ENCODE measurements at regions not wholly inside any gene's neighbourhood (a gene's known extent, or its start where the extent isn't known, plus 50 kb on each side); places are given as distances from the start of the nearest gene placed in this dataset.

DNA sequence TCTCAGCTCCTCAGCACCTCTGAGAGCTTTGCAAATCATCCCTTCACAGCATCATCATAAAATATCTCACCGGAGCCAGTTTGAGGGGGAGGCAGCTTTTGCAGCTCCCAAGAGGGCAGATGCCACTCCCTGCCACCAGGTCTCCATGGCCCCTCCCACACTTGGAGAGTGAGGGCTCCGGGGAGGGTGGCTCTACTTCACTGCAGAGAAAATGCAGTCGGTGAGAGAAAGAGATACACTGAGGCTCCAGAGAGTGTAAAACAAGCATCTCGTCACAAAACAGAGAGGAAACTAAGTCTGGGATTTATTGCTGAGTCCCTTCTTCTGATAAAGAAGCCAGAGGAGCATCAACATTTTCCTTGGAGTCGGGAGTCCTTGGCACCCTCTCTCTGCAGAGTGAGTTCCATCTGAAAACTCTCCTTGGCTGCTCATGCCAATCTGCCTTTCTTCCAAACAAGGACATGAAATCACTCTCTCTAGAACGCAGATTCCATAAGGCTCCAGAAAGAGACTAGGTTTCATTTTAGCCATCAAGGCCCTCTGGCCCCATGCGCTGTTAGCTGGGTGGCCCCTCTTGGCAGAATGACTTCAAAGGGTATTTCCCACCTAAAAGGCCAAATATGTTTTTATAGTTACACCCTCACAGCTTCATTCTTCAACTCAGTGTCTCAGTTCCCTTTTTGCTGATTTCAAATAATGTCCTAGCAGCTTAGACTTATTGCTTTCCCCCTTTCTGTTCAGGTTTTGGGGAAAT, 70.6 kb upstream of the F13A1 start:
- no peak for TF ChIP-seq ZNF8 (CRISPR knock-in tag; IDR thresholded peaks at IDR 0.05)
- no peak for TF ChIP-seq BACH2 (CRISPR knock-in tag; IDR thresholded peaks at IDR 0.05; ENCODE audit: borderline replicate concordance)
- no peak for TF ChIP-seq ZFP30 (CRISPR knock-in tag; IDR thresholded peaks at IDR 0.05)
- TF ChIP-seq, protein P1, sequence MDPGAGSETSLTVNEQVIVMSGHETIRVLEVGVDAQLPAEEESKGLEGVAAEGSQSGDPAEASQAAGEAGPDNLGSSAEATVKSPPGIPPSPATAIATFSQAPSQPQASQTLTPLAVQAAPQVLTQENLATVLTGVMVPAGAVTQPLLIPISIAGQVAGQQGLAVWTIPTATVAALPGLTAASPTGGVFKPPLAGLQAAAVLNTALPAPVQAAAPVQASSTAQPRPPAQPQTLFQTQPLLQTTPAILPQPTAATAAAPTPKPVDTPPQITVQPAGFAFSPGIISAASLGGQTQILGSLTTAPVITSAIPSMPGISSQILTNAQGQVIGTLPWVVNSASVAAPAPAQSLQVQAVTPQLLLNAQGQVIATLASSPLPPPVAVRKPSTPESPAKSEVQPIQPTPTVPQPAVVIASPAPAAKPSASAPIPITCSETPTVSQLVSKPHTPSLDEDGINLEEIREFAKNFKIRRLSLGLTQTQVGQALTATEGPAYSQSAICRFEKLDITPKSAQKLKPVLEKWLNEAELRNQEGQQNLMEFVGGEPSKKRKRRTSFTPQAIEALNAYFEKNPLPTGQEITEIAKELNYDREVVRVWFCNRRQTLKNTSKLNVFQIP (CRISPR knock-in tag; IDR thresholded peaks at IDR 0.05; ENCODE audit: borderline replicate concordance, low read depth) = no peak
- TF ChIP-seq, protein P2, sequence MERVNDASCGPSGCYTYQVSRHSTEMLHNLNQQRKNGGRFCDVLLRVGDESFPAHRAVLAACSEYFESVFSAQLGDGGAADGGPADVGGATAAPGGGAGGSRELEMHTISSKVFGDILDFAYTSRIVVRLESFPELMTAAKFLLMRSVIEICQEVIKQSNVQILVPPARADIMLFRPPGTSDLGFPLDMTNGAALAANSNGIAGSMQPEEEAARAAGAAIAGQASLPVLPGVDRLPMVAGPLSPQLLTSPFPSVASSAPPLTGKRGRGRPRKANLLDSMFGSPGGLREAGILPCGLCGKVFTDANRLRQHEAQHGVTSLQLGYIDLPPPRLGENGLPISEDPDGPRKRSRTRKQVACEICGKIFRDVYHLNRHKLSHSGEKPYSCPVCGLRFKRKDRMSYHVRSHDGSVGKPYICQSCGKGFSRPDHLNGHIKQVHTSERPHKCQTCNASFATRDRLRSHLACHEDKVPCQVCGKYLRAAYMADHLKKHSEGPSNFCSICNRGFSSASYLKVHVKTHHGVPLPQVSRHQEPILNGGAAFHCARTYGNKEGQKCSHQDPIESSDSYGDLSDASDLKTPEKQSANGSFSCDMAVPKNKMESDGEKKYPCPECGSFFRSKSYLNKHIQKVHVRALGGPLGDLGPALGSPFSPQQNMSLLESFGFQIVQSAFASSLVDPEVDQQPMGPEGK (CRISPR knock-in tag; IDR thresholded peaks at IDR 0.05; ENCODE audit: borderline replicate concordance) = no peak
- TF ChIP-seq ZNF70 (CRISPR knock-in tag; IDR thresholded peaks at IDR 0.05) = no peak
- no peak for TF ChIP-seq PPARA (CRISPR knock-in tag; IDR thresholded peaks at IDR 0.05; ENCODE audit: borderline replicate concordance)
- TF ChIP-seq TOX (CRISPR knock-in tag; IDR thresholded peaks at IDR 0.05; ENCODE audit: borderline replicate concordance) = no peak
- TF ChIP-seq ISL1 (CRISPR knock-in tag; IDR thresholded peaks at IDR 0.05) = no peak
